ENCODE measurements at regions not wholly inside any gene's neighbourhood (a gene's known extent, or its start where the extent isn't known, plus 50 kb on each side); places are given as distances from the start of the nearest gene placed in this dataset.

DNA sequence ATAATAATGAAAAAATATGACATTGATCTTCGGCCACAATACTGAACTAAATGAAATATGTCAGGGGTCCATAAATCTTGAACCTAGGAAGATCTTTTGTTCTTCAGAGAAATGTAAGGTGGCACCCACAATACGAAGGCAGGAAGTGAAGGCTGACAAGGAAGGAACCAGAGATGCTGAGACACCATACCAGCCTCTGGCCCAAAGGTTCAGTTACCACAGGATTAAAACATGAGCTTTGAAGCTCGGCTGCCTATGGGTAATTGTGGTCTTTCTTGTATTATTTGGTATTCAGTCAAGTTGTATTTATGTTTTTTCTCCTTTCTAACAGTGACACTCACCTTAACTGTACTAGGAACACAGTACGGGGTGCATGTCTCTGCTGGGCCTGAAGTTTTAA, 448.8 kb upstream of the SETBP1 start:
- no peak for TF ChIP-seq EZH2phosphoT487 (IDR thresholded peaks at IDR 0.05; ENCODE audit: insufficient read depth, low read depth)
- no peak for TF ChIP-seq EZH2 (IDR thresholded peaks at IDR 0.05; ENCODE audit: insufficient read depth, poor library complexity, severe bottlenecking)
